ENCODE measurements at regions not wholly inside any gene's neighbourhood (a gene's known extent, or its start where the extent isn't known, plus 50 kb on each side); places are given as distances from the start of the nearest gene placed in this dataset.

GRCh38 chr2:67564626-67565025 is 167.5 kb downstream of the ETAA1 start:
- H3K4me3 ChIP-seq (replicated peaks in 1 of 2; ENCODE audit: low read depth in 1 of 2, low read length in 2 of 2) = no peak overlapping the region
- CTCF ChIA-PET = no interaction called here
- no peak overlapping the region for H3K27ac ChIP-seq (ENCODE audit: low read depth, low read length)
- no peak overlapping the region for H3K4me2 ChIP-seq (ENCODE audit: low read length)
- H3K9ac ChIP-seq (ENCODE audit: low read length) = no peak overlapping the region
- TF ChIP-seq CBX3 (IDR thresholded peaks at IDR 0.05; ENCODE audit: low read depth) (no peak), CTCF (IDR thresholded peaks at IDR 0.05 in 2 of 3, conservative IDR thresholded peaks at IDR 0.05 in 1 of 3; ENCODE audit: borderline replicate concordance in 1 of 3, insufficient read depth in 1 of 3, low read depth in 2 of 3, low read length in 2 of 3) (no peak), TCF7L2 (IDR thresholded peaks at IDR 0.05; ENCODE audit: borderline replicate concordance, extremely low read depth, insufficient read depth, insufficient read length) (no peak), ATF3 (IDR thresholded peaks at IDR 0.05) (no peak), EZH2 (IDR thresholded peaks at IDR 0.05) (no peak)
- no TSS peak for BruUV-seq (replicated peaks)
- no peaks in the 10 kb centered on the region for H3K36me3 ChIP-seq (ENCODE audit: control insufficient read depth in 1 of 2, insufficient read depth in 2 of 2, low read length in 2 of 2)
- ATAC-seq (no peak), DNase-seq (ENCODE audit: low read depth, low spot score) (no peak)
- H3K9me3 ChIP-seq (ENCODE audit: control insufficient read depth in 1 of 2, insufficient read depth in 1 of 2, low read depth in 1 of 2, low read length in 2 of 2) = no peaks in the 10 kb centered on the region
- H2AFZ ChIP-seq (ENCODE audit: low read depth, low read length, poor library complexity, severe bottlenecking) = no peak overlapping the region
- RAD21 ChIA-PET (ENCODE audit: low non-redundant PET in 1 of 2, low total read pairs in 2 of 2, uncharacterized antibody in 2 of 2, unreplicated experiment in 2 of 2) = no interaction called here
- no peaks in the 10 kb centered on the region for H3K9me2 ChIP-seq (ENCODE audit: insufficient read depth)
- peaks cover 4% of the 10 kb centered on the region; the same call in 1 of the 2 replicates for H3K27me3 ChIP-seq (ENCODE audit: insufficient read depth, low read length)
- intact Hi-C loops (cut with micrococcal nuclease) = no loop called here
- no peaks in the 10 kb centered on the region for H3K4me1 ChIP-seq (ENCODE audit: control insufficient read depth in 1 of 2, insufficient read depth in 2 of 2, low read length in 2 of 2)
- no peaks in the 10 kb centered on the region for H4K20me1 ChIP-seq (ENCODE audit: insufficient read depth)
- no peaks in the 10 kb centered on the region for H3K79me2 ChIP-seq (ENCODE audit: insufficient read depth, low read length)
- POLR2A ChIA-PET = no interaction called here

- no peak overlapping the region for H3K9ac ChIP-seq (ENCODE audit: low read length)
- H3K27me3 ChIP-seq (ENCODE audit: insufficient read depth, low read length) = peaks cover 3% of the 10 kb centered on the region; the same call in 1 of the 2 replicates
- ATAC-seq = no peak
- no peak overlapping the region for H3K4me2 ChIP-seq (ENCODE audit: low read length)
- no TSS peak for BruUV-seq (replicated peaks)
- H3K4me1 ChIP-seq (ENCODE audit: control insufficient read depth in 1 of 2, insufficient read depth in 2 of 2, low read length in 2 of 2) = no peaks in the 10 kb centered on the region
- H4K20me1 ChIP-seq (ENCODE audit: insufficient read depth) = no peaks in the 10 kb centered on the region
- ChIA-PET RAD21 (ENCODE audit: low non-redundant PET in 1 of 2, low total read pairs in 2 of 2, uncharacterized antibody in 2 of 2, unreplicated experiment in 2 of 2) (no interaction called here), CTCF (no interaction called here), POLR2A (no interaction called here)
- no peaks in the 10 kb centered on the region for H3K36me3 ChIP-seq (ENCODE audit: control insufficient read depth in 1 of 2, insufficient read depth in 2 of 2, low read length in 2 of 2)
- H2AFZ ChIP-seq (ENCODE audit: low read depth, low read length, poor library complexity, severe bottlenecking) = no peak overlapping the region
- no peaks in the 10 kb centered on the region for H3K9me3 ChIP-seq (ENCODE audit: control insufficient read depth in 1 of 2, insufficient read depth in 1 of 2, low read depth in 1 of 2, low read length in 2 of 2)
- intact Hi-C loops (cut with micrococcal nuclease) = no loop called here
- no peaks in the 10 kb centered on the region for H3K79me2 ChIP-seq (ENCODE audit: insufficient read depth, low read length)
- H3K9me2 ChIP-seq (ENCODE audit: insufficient read depth) = no peaks in the 10 kb centered on the region
- H3K4me3 ChIP-seq (replicated peaks in 1 of 2; ENCODE audit: low read depth in 1 of 2, low read length in 2 of 2) = no peak overlapping the region
- DNase-seq (ENCODE audit: low read depth, low spot score) = no peak
- TF ChIP-seq POLR2AphosphoS5 (IDR thresholded peaks at IDR 0.05; ENCODE audit: low read depth, low read length) = no peak
- no peak for TF ChIP-seq ATF3 (IDR thresholded peaks at IDR 0.05)
- no peak for TF ChIP-seq YY1 (IDR thresholded peaks at IDR 0.05; ENCODE audit: extremely low read depth, insufficient replicate concordance, low read depth, low read length)
- TF ChIP-seq MAX (IDR thresholded peaks at IDR 0.05) = no peak
- no peak for TF ChIP-seq ZNF274 (IDR thresholded peaks at IDR 0.05; ENCODE audit: low read depth, low read length)
- no peak for TF ChIP-seq SRF (IDR thresholded peaks at IDR 0.05; ENCODE audit: low read depth)
- TF ChIP-seq ZBTB33 (IDR thresholded peaks at IDR 0.05; ENCODE audit: extremely low read depth, insufficient replicate concordance, low read length) = no peak
- no peak for TF ChIP-seq FOSL1 (IDR thresholded peaks at IDR 0.05; ENCODE audit: low read depth)
- H3K27ac ChIP-seq (ENCODE audit: low read depth, low read length) = no peak overlapping the region
Measured at GRCh38 chr2:67565262-67565661, 168.1 kb downstream of the ETAA1 start.

All from HCT116 (cell line).